GM21526 (cell line): ENCODE measurements at regions not wholly inside any gene's neighbourhood (a gene's known extent, or its start where the extent isn't known, plus 50 kb on each side); places are given as distances from the start of the nearest gene placed in this dataset.
A peak's percentile ranks its signal among the peaks of the same experiment; 100 is the strongest.

Experiments
- ATAC-seq: cut with Tn5 transposase; IDR thresholded peaks from one replicate; pipeline ENCODE4 v1.9.1; 2021; ENCODE audit warnings: moderate library complexity; ENCODE audit not compliant: unreplicated experiment, low FRiP score

- ATAC-seq = no peak
Observed at GRCh38 chr6:148175550-148176188, 167.0 kb upstream of the SASH1 start.

GRCh38 chr6:148177589-148178233 lies 164.9 kb upstream of the SASH1 start:
- no peak for ATAC-seq

GRCh38 chr6:148179786-148180185 lies 162.9 kb upstream of the SASH1 start:
- ATAC-seq = no peak

GRCh38 chr6:148182378-148182777 lies 160.3 kb upstream of the SASH1 start:
- no peak for ATAC-seq

- ATAC-seq = no peak
Observed at GRCh38 chr6:148183776-148184175, 158.9 kb upstream of the SASH1 start.

- no peak for ATAC-seq
Observed at GRCh38 chr6:148186916-148187315, 155.7 kb upstream of the SASH1 start.

- ATAC-seq = no peak
Observed at GRCh38 chr6:148192310-148192709, 150.3 kb upstream of the SASH1 start.

GRCh38 chr6:148193063-148193680 lies 149.5 kb upstream of the SASH1 start:
- ATAC-seq = no peak

- ATAC-seq = no peak
Observed at GRCh38 chr6:148195511-148195910, 147.1 kb upstream of the SASH1 start.

GRCh38 chr6:148199584-148199983 lies 143.1 kb upstream of the SASH1 start:
- no peak for ATAC-seq

GRCh38 chr6:148200293-148200692 lies 142.3 kb upstream of the SASH1 start:
- ATAC-seq = no peak

GRCh38 chr6:148200781-148201180 lies 141.9 kb upstream of the SASH1 start:
- ATAC-seq = no peak

- no peak for ATAC-seq
Observed at GRCh38 chr6:148203281-148203925, 139.2 kb upstream of the SASH1 start.

GRCh38 chr6:148203970-148204369 lies 138.7 kb upstream of the SASH1 start:
- ATAC-seq = peak; percentile 100

GRCh38 chr6:148208298-148208697 lies 134.3 kb upstream of the SASH1 start:
- no peak for ATAC-seq

GRCh38 chr6:148211777-148212324 lies 130.8 kb upstream of the SASH1 start:
- ATAC-seq = no peak

- no peak for ATAC-seq
Observed at GRCh38 chr6:148212366-148212765, 130.3 kb upstream of the SASH1 start.

- no peak for ATAC-seq
Observed at GRCh38 chr6:148213366-148213765, 129.3 kb upstream of the SASH1 start.

GRCh38 chr6:148214667-148215066 lies 128.0 kb upstream of the SASH1 start:
- no peak for ATAC-seq

GRCh38 chr6:148217051-148217450 lies 125.6 kb upstream of the SASH1 start:
- ATAC-seq = no peak

- no peak for ATAC-seq
Observed at GRCh38 chr6:148217921-148218320, 124.7 kb upstream of the SASH1 start.
